MG63 (cell line): ENCODE measurements at regions not wholly inside any gene's neighbourhood (a gene's known extent, or its start where the extent isn't known, plus 50 kb on each side); places are given as distances from the start of the nearest gene placed in this dataset.

Source experiments
- DNase-seq: peaks from one replicate; pipeline ENCODE4 v3.0.0-alpha.2; 2020
- H3K27me3 ChIP-seq: fragments of 250-450 bp; sonication (Bioruptor Pico); 2 replicates; pipeline ENCODE4 v1.5.1; 2020; ENCODE audit warnings: mild to moderate bottlenecking, moderate library complexity
- H3K36me3 ChIP-seq: fragments of 250-450 bp; sonication (Bioruptor Pico); 2 replicates; pipeline ENCODE4 v1.5.1; 2020; ENCODE audit warnings: mild to moderate bottlenecking, moderate library complexity
- H3K4me3 ChIP-seq: fragments of 250-450 bp; sonication (Bioruptor Pico); 2 replicates; pipeline ENCODE4 v1.5.1; 2020; ENCODE audit warnings: mild to moderate bottlenecking, moderate library complexity
- H3K9me3 ChIP-seq: fragments of 250-450 bp; sonication (Bioruptor Pico); 2 replicates; pipeline ENCODE4 v1.5.1; 2020; ENCODE audit warnings: mild to moderate bottlenecking, moderate library complexity

- Histone ChIP-seq H3K9me3 (no peaks in the 10 kb centered on the region), H3K4me3 (no peak overlapping the region), H3K27me3 (no peaks in the 10 kb centered on the region), H3K36me3 (no peaks in the 10 kb centered on the region)
- no peak for DNase-seq
Observed at GRCh38 chr2:128526455-128526976, 207.8 kb upstream of the HS6ST1 start.

- Histone ChIP-seq H3K4me3 (no peak overlapping the region), H3K27me3 (no peaks in the 10 kb centered on the region), H3K9me3 (no peaks in the 10 kb centered on the region), H3K36me3 (no peaks in the 10 kb centered on the region)
- DNase-seq = no peak
Observed at GRCh38 chr2:128528133-128528532, 209.5 kb upstream of the HS6ST1 start.

GRCh38 chr2:128530025-128530573 lies 211.4 kb upstream of the HS6ST1 start:
- Histone ChIP-seq H3K27me3 (no peaks in the 10 kb centered on the region), H3K36me3 (no peaks in the 10 kb centered on the region), H3K9me3 (no peaks in the 10 kb centered on the region), H3K4me3 (no peak overlapping the region)
- no peak for DNase-seq

- DNase-seq = no peak
- H3K4me3 ChIP-seq = no peak overlapping the region
- H3K27me3 ChIP-seq = no peaks in the 10 kb centered on the region
- no peaks in the 10 kb centered on the region for H3K9me3 ChIP-seq
- no peaks in the 10 kb centered on the region for H3K36me3 ChIP-seq
Observed at GRCh38 chr2:128531856-128532255, 213.2 kb upstream of the HS6ST1 start.

- DNase-seq = no peak
- no peaks in the 10 kb centered on the region for H3K36me3 ChIP-seq
- no peak overlapping the region for H3K4me3 ChIP-seq
- no peaks in the 10 kb centered on the region for H3K27me3 ChIP-seq
- no peaks in the 10 kb centered on the region for H3K9me3 ChIP-seq
Observed at GRCh38 chr2:128533101-128533500, 214.4 kb upstream of the HS6ST1 start.

- no peak overlapping the region for H3K4me3 ChIP-seq
- H3K9me3 ChIP-seq = no peaks in the 10 kb centered on the region
- H3K27me3 ChIP-seq = no peaks in the 10 kb centered on the region
- no peak for DNase-seq
- no peaks in the 10 kb centered on the region for H3K36me3 ChIP-seq
Observed at GRCh38 chr2:128534688-128535392, 216.2 kb upstream of the HS6ST1 start.

GRCh38 chr2:128535953-128536352 lies 217.3 kb upstream of the HS6ST1 start:
- DNase-seq = peak; percentile 42
- Histone ChIP-seq H3K36me3 (no peaks in the 10 kb centered on the region), H3K4me3 (no peak overlapping the region), H3K9me3 (no peaks in the 10 kb centered on the region), H3K27me3 (no peaks in the 10 kb centered on the region)

GRCh38 chr2:128536925-128537620 lies 218.4 kb upstream of the HS6ST1 start:
- Histone ChIP-seq H3K4me3 (no peak overlapping the region), H3K27me3 (no peaks in the 10 kb centered on the region), H3K9me3 (no peaks in the 10 kb centered on the region), H3K36me3 (no peaks in the 10 kb centered on the region)
- DNase-seq = peak; percentile 88

- H3K36me3 ChIP-seq = no peaks in the 10 kb centered on the region
- H3K4me3 ChIP-seq = no peak overlapping the region
- no peak for DNase-seq
- H3K27me3 ChIP-seq = no peaks in the 10 kb centered on the region
- H3K9me3 ChIP-seq = no peaks in the 10 kb centered on the region
Observed at GRCh38 chr2:128537646-128538045, 219.0 kb upstream of the HS6ST1 start.

GRCh38 chr2:128538396-128538795 lies 219.7 kb upstream of the HS6ST1 start:
- H3K9me3 ChIP-seq = no peaks in the 10 kb centered on the region
- no peaks in the 10 kb centered on the region for H3K27me3 ChIP-seq
- no peak for DNase-seq
- no peak overlapping the region for H3K4me3 ChIP-seq
- H3K36me3 ChIP-seq = no peaks in the 10 kb centered on the region

- Histone ChIP-seq H3K9me3 (no peaks in the 10 kb centered on the region), H3K36me3 (no peaks in the 10 kb centered on the region), H3K27me3 (no peaks in the 10 kb centered on the region), H3K4me3 (no peak overlapping the region)
- DNase-seq = no peak
Observed at GRCh38 chr2:128540670-128541069, 222.0 kb upstream of the HS6ST1 start.

- Histone ChIP-seq H3K27me3 (no peaks in the 10 kb centered on the region), H3K9me3 (no peaks in the 10 kb centered on the region), H3K4me3 (no peak overlapping the region), H3K36me3 (no peaks in the 10 kb centered on the region)
- no peak for DNase-seq
Observed at GRCh38 chr2:128541448-128541847, 222.8 kb upstream of the HS6ST1 start.

GRCh38 chr2:128543036-128543435 lies 224.4 kb upstream of the HS6ST1 start:
- no peaks in the 10 kb centered on the region for H3K9me3 ChIP-seq
- DNase-seq = no peak
- H3K27me3 ChIP-seq = no peaks in the 10 kb centered on the region
- H3K4me3 ChIP-seq = no peak overlapping the region
- no peaks in the 10 kb centered on the region for H3K36me3 ChIP-seq

GRCh38 chr2:128543646-128544045 lies 225.0 kb upstream of the HS6ST1 start:
- Histone ChIP-seq H3K36me3 (no peaks in the 10 kb centered on the region), H3K27me3 (no peaks in the 10 kb centered on the region), H3K9me3 (no peaks in the 10 kb centered on the region), H3K4me3 (no peak overlapping the region)
- no peak for DNase-seq

- H3K27me3 ChIP-seq = no peaks in the 10 kb centered on the region
- DNase-seq = no peak
- no peak overlapping the region for H3K4me3 ChIP-seq
- no peaks in the 10 kb centered on the region for H3K36me3 ChIP-seq
- H3K9me3 ChIP-seq = no peaks in the 10 kb centered on the region
Observed at GRCh38 chr2:128544321-128545037, 225.8 kb upstream of the HS6ST1 start.

- H3K4me3 ChIP-seq = no peak overlapping the region
- no peak for DNase-seq
- no peaks in the 10 kb centered on the region for H3K36me3 ChIP-seq
Observed at GRCh38 chr2:128545085-128545484, 226.4 kb upstream of the HS6ST1 start.

GRCh38 chr2:128545829-128546228 lies 227.2 kb upstream of the HS6ST1 start:
- no peaks in the 10 kb centered on the region for H3K27me3 ChIP-seq
- no peak overlapping the region for H3K4me3 ChIP-seq
- no peaks in the 10 kb centered on the region for H3K36me3 ChIP-seq
- H3K9me3 ChIP-seq = no peaks in the 10 kb centered on the region
- DNase-seq = no peak

More at GRCh38 chr2:128545085-128545484, 226.4 kb upstream of the HS6ST1 start:
- no peaks in the 10 kb centered on the region for H3K27me3 ChIP-seq
- H3K9me3 ChIP-seq = no peaks in the 10 kb centered on the region
